ENCODE measurements at regions not wholly inside any gene's neighbourhood (a gene's known extent, or its start where the extent isn't known, plus 50 kb on each side); places are given as distances from the start of the nearest gene placed in this dataset.

DNA sequence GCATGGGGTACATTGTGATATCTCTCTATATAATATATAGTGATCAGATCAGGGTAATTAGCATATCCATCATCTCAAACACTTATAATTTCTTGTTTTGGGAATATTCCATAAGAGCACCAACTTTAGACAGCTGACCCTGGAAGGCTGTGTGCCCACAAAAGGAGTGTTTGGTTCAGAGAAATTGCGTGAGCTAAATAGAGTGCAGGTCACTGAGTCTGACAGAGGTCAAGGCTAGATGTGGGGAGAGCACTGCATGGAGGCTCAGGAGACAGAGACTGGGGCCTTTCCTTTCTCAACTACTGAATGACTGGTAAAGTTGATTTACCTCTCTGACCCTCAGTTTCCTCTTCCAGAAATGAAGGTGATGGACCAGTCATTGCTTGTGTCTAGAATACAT, 114.9 kb upstream of the ADGRF1 start (continued):
- TF ChIP-seq ZNF275 (CRISPR knock-in tag; IDR thresholded peaks at IDR 0.05; ENCODE audit: borderline replicate concordance) (no peak), NR3C1 (CRISPR knock-in tag; IDR thresholded peaks at IDR 0.05) (no peak), REPIN1 (CRISPR knock-in tag; IDR thresholded peaks at IDR 0.05; ENCODE audit: borderline replicate concordance, low read depth) (no peak), RAD21 (CRISPR knock-in tag; IDR thresholded peaks at IDR 0.05) (no peak), SIX1 (CRISPR knock-in tag; IDR thresholded peaks at IDR 0.05; ENCODE audit: borderline replicate concordance) (no peak), NKX3-1 (CRISPR knock-in tag; IDR thresholded peaks at IDR 0.05) (no peak), ELF3 (CRISPR knock-in tag; IDR thresholded peaks at IDR 0.05) (0 out of 2 replicates have a peak, but pooled peaks have one; percentile 35), HOXA3 (CRISPR knock-in tag; IDR thresholded peaks at IDR 0.05) (no peak), ZNF30 (CRISPR knock-in tag; IDR thresholded peaks at IDR 0.05) (no peak), ZNF883 (CRISPR knock-in tag; IDR thresholded peaks at IDR 0.05; ENCODE audit: not compliant biosample characterization) (no peak), ZNF644 (CRISPR knock-in tag; IDR thresholded peaks at IDR 0.05; ENCODE audit: low read depth) (peak; percentile 56; the same call in 1 of the 2 replicates), ZNF138 (CRISPR knock-in tag; IDR thresholded peaks at IDR 0.05; ENCODE audit: low read depth) (no peak), HMGA1 (CRISPR knock-in tag; conservative IDR thresholded peaks at IDR 0.05) (no peak), ZNF558 (CRISPR knock-in tag; IDR thresholded peaks at IDR 0.05; ENCODE audit: borderline replicate concordance) (no peak), KMT2B (CRISPR knock-in tag; IDR thresholded peaks at IDR 0.05) (no peak), ZNF333 (CRISPR knock-in tag; IDR thresholded peaks at IDR 0.05; ENCODE audit: borderline replicate concordance) (no peak), GPBP1L1 (CRISPR knock-in tag; IDR thresholded peaks at IDR 0.05) (no peak), RBAK (CRISPR knock-in tag; IDR thresholded peaks at IDR 0.05) (no peak), RFXAP (CRISPR knock-in tag; IDR thresholded peaks at IDR 0.05; ENCODE audit: borderline replicate concordance) (no peak), STAT5B (CRISPR knock-in tag; IDR thresholded peaks at IDR 0.05) (no peak), ZSCAN31 (CRISPR knock-in tag; IDR thresholded peaks at IDR 0.05; ENCODE audit: low read depth) (no peak), GMEB2 (CRISPR knock-in tag; IDR thresholded peaks at IDR 0.05; ENCODE audit: low read depth) (no peak), ISL2 (CRISPR knock-in tag; IDR thresholded peaks at IDR 0.05) (peak; percentile 45; the same call in 1 of the 2 replicates)
- TF ChIP-seq, protein P1, sequence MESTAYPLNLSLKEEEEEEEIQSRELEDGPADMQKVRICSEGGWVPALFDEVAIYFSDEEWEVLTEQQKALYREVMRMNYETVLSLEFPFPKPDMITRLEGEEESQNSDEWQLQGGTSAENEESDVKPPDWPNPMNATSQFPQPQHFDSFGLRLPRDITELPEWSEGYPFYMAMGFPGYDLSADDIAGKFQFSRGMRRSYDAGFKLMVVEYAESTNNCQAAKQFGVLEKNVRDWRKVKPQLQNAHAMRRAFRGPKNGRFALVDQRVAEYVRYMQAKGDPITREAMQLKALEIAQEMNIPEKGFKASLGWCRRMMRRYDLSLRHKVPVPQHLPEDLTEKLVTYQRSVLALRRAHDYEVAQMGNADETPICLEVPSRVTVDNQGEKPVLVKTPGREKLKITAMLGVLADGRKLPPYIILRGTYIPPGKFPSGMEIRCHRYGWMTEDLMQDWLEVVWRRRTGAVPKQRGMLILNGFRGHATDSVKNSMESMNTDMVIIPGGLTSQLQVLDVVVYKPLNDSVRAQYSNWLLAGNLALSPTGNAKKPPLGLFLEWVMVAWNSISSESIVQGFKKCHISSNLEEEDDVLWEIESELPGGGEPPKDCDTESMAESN (CRISPR knock-in tag; conservative IDR thresholded peaks at IDR 0.05): no peak
- TF ChIP-seq, protein P2, sequence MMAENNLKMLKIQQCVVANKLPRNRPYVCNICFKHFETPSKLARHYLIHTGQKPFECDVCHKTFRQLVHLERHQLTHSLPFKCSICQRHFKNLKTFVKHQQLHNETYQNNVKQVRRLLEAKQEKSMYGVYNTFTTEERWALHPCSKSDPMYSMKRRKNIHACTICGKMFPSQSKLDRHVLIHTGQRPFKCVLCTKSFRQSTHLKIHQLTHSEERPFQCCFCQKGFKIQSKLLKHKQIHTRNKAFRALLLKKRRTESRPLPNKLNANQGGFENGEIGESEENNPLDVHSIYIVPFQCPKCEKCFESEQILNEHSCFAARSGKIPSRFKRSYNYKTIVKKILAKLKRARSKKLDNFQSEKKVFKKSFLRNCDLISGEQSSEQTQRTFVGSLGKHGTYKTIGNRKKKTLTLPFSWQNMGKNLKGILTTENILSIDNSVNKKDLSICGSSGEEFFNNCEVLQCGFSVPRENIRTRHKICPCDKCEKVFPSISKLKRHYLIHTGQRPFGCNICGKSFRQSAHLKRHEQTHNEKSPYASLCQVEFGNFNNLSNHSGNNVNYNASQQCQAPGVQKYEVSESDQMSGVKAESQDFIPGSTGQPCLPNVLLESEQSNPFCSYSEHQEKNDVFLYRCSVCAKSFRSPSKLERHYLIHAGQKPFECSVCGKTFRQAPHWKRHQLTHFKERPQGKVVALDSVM (CRISPR knock-in tag; IDR thresholded peaks at IDR 0.05): 0 out of 2 replicates have a peak, but pooled peaks have one; percentile 13
